Neural cell (in vitro differentiated cells): ENCODE measurements at regions not wholly inside any gene's neighbourhood (a gene's known extent, or its start where the extent isn't known, plus 50 kb on each side); places are given as distances from the start of the nearest gene placed in this dataset.

Experiments used
- EP300 ChIP-seq: fragments of 450-650 bp; conservative IDR thresholded peaks from 2 replicates; pipeline ENCODE4 v1.6.1; 2014; ENCODE audit warnings: antibody characterized with exemption, mild to moderate bottlenecking, moderate library complexity; ENCODE audit not compliant: poor library complexity, severe bottlenecking
- MXI1 ChIP-seq: fragments of 450-650 bp; conservative IDR thresholded peaks from 2 replicates; pipeline ENCODE4 v1.6.1; 2014; ENCODE audit warnings: antibody characterized with exemption, mild to moderate bottlenecking; ENCODE audit not compliant: poor library complexity, severe bottlenecking
- SMC3 ChIP-seq: fragments of 450-650 bp; conservative IDR thresholded peaks from 2 replicates; pipeline ENCODE4 v1.6.1; 2014; ENCODE audit warnings: antibody characterized with exemption, mild to moderate bottlenecking, moderate library complexity; ENCODE audit not compliant: poor library complexity
- TAF1 ChIP-seq: IDR thresholded peaks from 2 replicates; pipeline ENCODE4 v1.6.1; 2012; ENCODE audit warnings: low read depth
- TF ChIP-seq, protein P1 (sequence below): IDR thresholded peaks from 2 replicates; pipeline ENCODE4 v1.6.1; 2012; ENCODE audit warnings: borderline replicate concordance
- TF ChIP-seq, protein P2 (sequence below): fragments of 450-650 bp; IDR thresholded peaks from 2 replicates; pipeline ENCODE4 v1.5.1; 2014; ENCODE audit warnings: antibody characterized with exemption, mild to moderate bottlenecking, moderate library complexity; ENCODE audit not compliant: poor library complexity, severe bottlenecking

DNA sequence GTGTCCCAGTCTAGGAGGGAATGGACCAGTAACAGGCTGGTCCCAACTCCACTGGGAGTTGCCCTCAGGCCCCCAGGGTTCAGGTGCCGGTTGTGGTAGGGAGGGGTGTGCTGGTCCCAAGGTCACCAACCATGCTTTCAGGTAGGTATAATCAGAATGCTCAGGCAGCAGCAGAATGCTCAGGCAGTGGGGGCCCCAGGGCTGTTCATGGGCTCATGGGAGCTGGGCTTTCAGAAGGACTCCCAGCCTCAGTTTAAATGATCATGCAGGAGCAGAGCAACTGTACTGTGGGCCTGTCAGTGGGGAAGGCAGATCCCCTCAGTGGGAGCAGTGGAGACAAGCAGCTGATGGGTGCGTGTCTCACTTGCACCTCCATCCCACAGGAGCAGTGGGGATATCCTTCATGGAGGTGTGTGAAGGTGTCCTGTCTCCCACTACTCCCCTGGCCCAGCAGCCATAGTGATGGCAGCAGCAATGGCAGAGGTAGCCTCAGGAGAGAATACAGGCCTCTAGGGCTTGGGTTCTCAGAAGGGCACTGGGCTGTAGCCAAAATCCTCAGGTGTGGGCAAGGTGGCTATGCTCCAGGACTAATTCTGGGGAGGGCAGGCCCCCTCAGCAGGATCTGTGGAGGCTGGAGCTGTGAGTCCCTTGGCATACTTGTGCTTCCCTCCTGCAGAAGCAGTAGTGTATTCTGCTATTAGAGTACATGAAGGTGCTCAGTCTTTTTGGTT lies 917.3 kb upstream of the B3GALT2 start:
- TF ChIP-seq, protein P1, sequence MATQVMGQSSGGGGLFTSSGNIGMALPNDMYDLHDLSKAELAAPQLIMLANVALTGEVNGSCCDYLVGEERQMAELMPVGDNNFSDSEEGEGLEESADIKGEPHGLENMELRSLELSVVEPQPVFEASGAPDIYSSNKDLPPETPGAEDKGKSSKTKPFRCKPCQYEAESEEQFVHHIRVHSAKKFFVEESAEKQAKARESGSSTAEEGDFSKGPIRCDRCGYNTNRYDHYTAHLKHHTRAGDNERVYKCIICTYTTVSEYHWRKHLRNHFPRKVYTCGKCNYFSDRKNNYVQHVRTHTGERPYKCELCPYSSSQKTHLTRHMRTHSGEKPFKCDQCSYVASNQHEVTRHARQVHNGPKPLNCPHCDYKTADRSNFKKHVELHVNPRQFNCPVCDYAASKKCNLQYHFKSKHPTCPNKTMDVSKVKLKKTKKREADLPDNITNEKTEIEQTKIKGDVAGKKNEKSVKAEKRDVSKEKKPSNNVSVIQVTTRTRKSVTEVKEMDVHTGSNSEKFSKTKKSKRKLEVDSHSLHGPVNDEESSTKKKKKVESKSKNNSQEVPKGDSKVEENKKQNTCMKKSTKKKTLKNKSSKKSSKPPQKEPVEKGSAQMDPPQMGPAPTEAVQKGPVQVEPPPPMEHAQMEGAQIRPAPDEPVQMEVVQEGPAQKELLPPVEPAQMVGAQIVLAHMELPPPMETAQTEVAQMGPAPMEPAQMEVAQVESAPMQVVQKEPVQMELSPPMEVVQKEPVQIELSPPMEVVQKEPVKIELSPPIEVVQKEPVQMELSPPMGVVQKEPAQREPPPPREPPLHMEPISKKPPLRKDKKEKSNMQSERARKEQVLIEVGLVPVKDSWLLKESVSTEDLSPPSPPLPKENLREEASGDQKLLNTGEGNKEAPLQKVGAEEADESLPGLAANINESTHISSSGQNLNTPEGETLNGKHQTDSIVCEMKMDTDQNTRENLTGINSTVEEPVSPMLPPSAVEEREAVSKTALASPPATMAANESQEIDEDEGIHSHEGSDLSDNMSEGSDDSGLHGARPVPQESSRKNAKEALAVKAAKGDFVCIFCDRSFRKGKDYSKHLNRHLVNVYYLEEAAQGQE: no peak
- TF ChIP-seq MXI1 (no peak), EP300 (no peak), SMC3 (no peak), TAF1 (no peak)
- TF ChIP-seq, protein P2, sequence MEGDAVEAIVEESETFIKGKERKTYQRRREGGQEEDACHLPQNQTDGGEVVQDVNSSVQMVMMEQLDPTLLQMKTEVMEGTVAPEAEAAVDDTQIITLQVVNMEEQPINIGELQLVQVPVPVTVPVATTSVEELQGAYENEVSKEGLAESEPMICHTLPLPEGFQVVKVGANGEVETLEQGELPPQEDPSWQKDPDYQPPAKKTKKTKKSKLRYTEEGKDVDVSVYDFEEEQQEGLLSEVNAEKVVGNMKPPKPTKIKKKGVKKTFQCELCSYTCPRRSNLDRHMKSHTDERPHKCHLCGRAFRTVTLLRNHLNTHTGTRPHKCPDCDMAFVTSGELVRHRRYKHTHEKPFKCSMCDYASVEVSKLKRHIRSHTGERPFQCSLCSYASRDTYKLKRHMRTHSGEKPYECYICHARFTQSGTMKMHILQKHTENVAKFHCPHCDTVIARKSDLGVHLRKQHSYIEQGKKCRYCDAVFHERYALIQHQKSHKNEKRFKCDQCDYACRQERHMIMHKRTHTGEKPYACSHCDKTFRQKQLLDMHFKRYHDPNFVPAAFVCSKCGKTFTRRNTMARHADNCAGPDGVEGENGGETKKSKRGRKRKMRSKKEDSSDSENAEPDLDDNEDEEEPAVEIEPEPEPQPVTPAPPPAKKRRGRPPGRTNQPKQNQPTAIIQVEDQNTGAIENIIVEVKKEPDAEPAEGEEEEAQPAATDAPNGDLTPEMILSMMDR: no peak
